22Rv1 (cell line): ENCODE measurements at regions not wholly inside any gene's neighbourhood (a gene's known extent, or its start where the extent isn't known, plus 50 kb on each side); places are given as distances from the start of the nearest gene placed in this dataset.

Experiments used
- ZFX ChIP-seq: fragments of 450-650 bp; IDR thresholded peaks from 2 replicates; pipeline ENCODE4 v1.6.1; 2017; ENCODE audit warnings: antibody characterized with exemption, borderline replicate concordance
- TF ChIP-seq, protein P1 (sequence below): fragments of 450-650 bp; IDR thresholded peaks from 2 replicates; pipeline ENCODE4 v1.5.1; 2017; ENCODE audit warnings: mild to moderate bottlenecking

DNA sequence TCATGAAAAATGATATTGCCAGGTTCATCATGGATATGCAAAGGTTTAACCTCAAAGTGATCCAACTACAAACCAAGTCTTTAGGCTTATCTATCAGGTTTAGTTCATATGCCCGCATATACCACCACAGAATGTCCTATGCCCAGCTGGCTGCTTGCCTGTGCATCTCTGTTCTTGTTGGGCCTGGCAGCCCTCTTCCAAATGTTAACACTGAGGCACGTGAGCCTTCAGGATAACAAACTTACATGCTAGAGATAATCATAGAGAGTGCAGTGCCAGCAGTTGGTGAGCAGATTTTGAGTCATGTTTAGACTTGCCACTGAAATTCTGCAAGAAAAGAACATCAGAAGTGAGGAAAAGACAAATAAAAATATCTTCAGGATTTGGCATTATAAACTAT, 607.9 kb upstream of the TMPRSS15 start:
- TF ChIP-seq, protein P1, sequence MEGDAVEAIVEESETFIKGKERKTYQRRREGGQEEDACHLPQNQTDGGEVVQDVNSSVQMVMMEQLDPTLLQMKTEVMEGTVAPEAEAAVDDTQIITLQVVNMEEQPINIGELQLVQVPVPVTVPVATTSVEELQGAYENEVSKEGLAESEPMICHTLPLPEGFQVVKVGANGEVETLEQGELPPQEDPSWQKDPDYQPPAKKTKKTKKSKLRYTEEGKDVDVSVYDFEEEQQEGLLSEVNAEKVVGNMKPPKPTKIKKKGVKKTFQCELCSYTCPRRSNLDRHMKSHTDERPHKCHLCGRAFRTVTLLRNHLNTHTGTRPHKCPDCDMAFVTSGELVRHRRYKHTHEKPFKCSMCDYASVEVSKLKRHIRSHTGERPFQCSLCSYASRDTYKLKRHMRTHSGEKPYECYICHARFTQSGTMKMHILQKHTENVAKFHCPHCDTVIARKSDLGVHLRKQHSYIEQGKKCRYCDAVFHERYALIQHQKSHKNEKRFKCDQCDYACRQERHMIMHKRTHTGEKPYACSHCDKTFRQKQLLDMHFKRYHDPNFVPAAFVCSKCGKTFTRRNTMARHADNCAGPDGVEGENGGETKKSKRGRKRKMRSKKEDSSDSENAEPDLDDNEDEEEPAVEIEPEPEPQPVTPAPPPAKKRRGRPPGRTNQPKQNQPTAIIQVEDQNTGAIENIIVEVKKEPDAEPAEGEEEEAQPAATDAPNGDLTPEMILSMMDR: no peak
- TF ChIP-seq ZFX: no peak
